Activated naive CD4-positive, alpha-beta T cell treated with anti-CD3 and anti-CD28 coated beads, Interleukin-2, amount 10 ng/mL, durations not matched to agents 7 days and 5 days (primary cell): ENCODE measurements at regions not wholly inside any gene's neighbourhood (a gene's known extent, or its start where the extent isn't known, plus 50 kb on each side); places are given as distances from the start of the nearest gene placed in this dataset.
"Not testable (repeated sequence)": the region's sequence is repeated elsewhere in the genome, so short reads cannot be mapped to it uniquely, and the experiment has no call there.

ENCODE experiments used
- CTCF ChIA-PET: fragments of 350-600 bp; sonication (Branson Sonifier 250); formaldehyde crosslinking; loops from one replicate; lab custom pipeline; 2021; ENCODE audit warnings: antibody characterized with exemption; lab: Charles Lee
- DNase-seq: peaks from one replicate; pipeline ENCODE4 v3.0.0-alpha.2; 2020
- H3K27ac Mint-ChIP-seq: one replicate; pipeline ENCODE4 v1.8.0; 2021; ENCODE audit warnings: mild to moderate bottlenecking, moderate library complexity, mixed read lengths
- H3K27me3 Mint-ChIP-seq: one replicate; pipeline ENCODE4 v1.8.0; 2021; ENCODE audit warnings: mild to moderate bottlenecking, mixed read lengths
- H3K36me3 Mint-ChIP-seq: one replicate; pipeline ENCODE4 v1.8.0; 2021; ENCODE audit warnings: mixed read lengths
- H3K4me1 Mint-ChIP-seq: one replicate; pipeline ENCODE4 v1.8.0; 2021; ENCODE audit warnings: mixed read lengths
- H3K4me3 Mint-ChIP-seq: one replicate; pipeline ENCODE4 v1.8.0; 2021; ENCODE audit warnings: mild to moderate bottlenecking, moderate library complexity, mixed read lengths
- H3K9me3 Mint-ChIP-seq: one replicate; pipeline ENCODE4 v1.8.0; 2021; ENCODE audit warnings: mixed read lengths

- DNase-seq: no peak
- Mint-ChIP-seq H3K27ac (no peak overlapping the region), H3K4me1 (peaks cover 6% of the 10 kb centered on the region), H3K36me3 (peaks cover 8% of the 10 kb centered on the region), H3K4me3 (no peak overlapping the region), H3K27me3 (peaks cover 4% of the 10 kb centered on the region), H3K9me3 (peaks cover 23% of the 10 kb centered on the region)
- CTCF ChIA-PET: no interaction called here
These were observed 428.7 kb upstream of the ACVR2A start for GRCh38 chr2:147416099-147416498.

- H3K4me1 Mint-ChIP-seq, DNase-seq, H3K27ac Mint-ChIP-seq, H3K4me3 Mint-ChIP-seq, H3K27me3 Mint-ChIP-seq, H3K36me3 Mint-ChIP-seq: not testable (repeated sequence)
- CTCF ChIA-PET: interaction anchor here (0.8 kb wide), 1 partner anchor 126 kb away, joined by 3 read pairs; no protein-coding TSS in a partner anchor
- peaks cover 33% of the 10 kb centered on the region for H3K9me3 Mint-ChIP-seq
These were observed 430.2 kb upstream of the ACVR2A start for GRCh38 chr2:147414656-147415055.

- no peak for DNase-seq
- H3K9me3 Mint-ChIP-seq: peaks cover 26% of the 10 kb centered on the region
- peaks cover 3% of the 10 kb centered on the region for H3K36me3 Mint-ChIP-seq
- peaks cover 4% of the 10 kb centered on the region for H3K27me3 Mint-ChIP-seq
- H3K27ac Mint-ChIP-seq: no peak overlapping the region
- CTCF ChIA-PET: no interaction called here
- peaks cover 11% of the 10 kb centered on the region for H3K4me1 Mint-ChIP-seq
- H3K4me3 Mint-ChIP-seq: no peak overlapping the region
These were observed 436.5 kb upstream of the ACVR2A start for GRCh38 chr2:147408357-147408756.

- Mint-ChIP-seq H3K9me3 (peaks cover 9% of the 10 kb centered on the region), H3K4me3 (no peak overlapping the region), H3K27me3 (peaks cover 4% of the 10 kb centered on the region), H3K36me3 (no peaks in the 10 kb centered on the region), H3K4me1 (peaks cover 11% of the 10 kb centered on the region), H3K27ac (no peak overlapping the region)
- DNase-seq: no peak
- CTCF ChIA-PET: no interaction called here
These were observed 439.2 kb upstream of the ACVR2A start for GRCh38 chr2:147405651-147406050.

GRCh38 chr2:147398996-147399395, 445.8 kb upstream of the ACVR2A start:
- CTCF ChIA-PET: no interaction called here
- peaks cover 5% of the 10 kb centered on the region for H3K27me3 Mint-ChIP-seq
- H3K27ac Mint-ChIP-seq: no peak overlapping the region
- peaks cover 2% of the 10 kb centered on the region for H3K36me3 Mint-ChIP-seq
- peaks cover 2% of the 10 kb centered on the region for H3K9me3 Mint-ChIP-seq
- H3K4me1 Mint-ChIP-seq: no peaks in the 10 kb centered on the region
- no peak for DNase-seq
- H3K4me3 Mint-ChIP-seq: no peak overlapping the region

GRCh38 chr2:147398301-147398700, 446.5 kb upstream of the ACVR2A start:
- Mint-ChIP-seq H3K36me3 (peaks cover 3% of the 10 kb centered on the region), H3K27me3 (peaks cover 5% of the 10 kb centered on the region), H3K4me1 (no peaks in the 10 kb centered on the region), H3K27ac (no peak overlapping the region), H3K9me3 (no peaks in the 10 kb centered on the region), H3K4me3 (no peak overlapping the region)
- no peak for DNase-seq
- CTCF ChIA-PET: no interaction called here

GRCh38 chr2:147396890-147397289, 447.9 kb upstream of the ACVR2A start:
- peaks cover 3% of the 10 kb centered on the region for H3K36me3 Mint-ChIP-seq
- no peak overlapping the region for H3K27ac Mint-ChIP-seq
- CTCF ChIA-PET: no interaction called here
- H3K4me3 Mint-ChIP-seq: no peak overlapping the region
- H3K27me3 Mint-ChIP-seq: peaks cover 5% of the 10 kb centered on the region
- H3K4me1 Mint-ChIP-seq: no peaks in the 10 kb centered on the region
- DNase-seq: no peak
- no peaks in the 10 kb centered on the region for H3K9me3 Mint-ChIP-seq

GRCh38 chr2:147394179-147394790, 450.5 kb upstream of the ACVR2A start:
- DNase-seq: no peak
- H3K27me3 Mint-ChIP-seq: peaks cover 12% of the 10 kb centered on the region
- CTCF ChIA-PET: no interaction called here
- H3K36me3 Mint-ChIP-seq: peaks cover 3% of the 10 kb centered on the region
- H3K9me3 Mint-ChIP-seq: no peaks in the 10 kb centered on the region
- H3K27ac Mint-ChIP-seq: no peak overlapping the region
- H3K4me3 Mint-ChIP-seq: no peak overlapping the region
- no peaks in the 10 kb centered on the region for H3K4me1 Mint-ChIP-seq

GRCh38 chr2:147392180-147392579, 452.6 kb upstream of the ACVR2A start:
- no peaks in the 10 kb centered on the region for H3K4me1 Mint-ChIP-seq
- CTCF ChIA-PET: no interaction called here

GRCh38 chr2:147390475-147390874, 454.4 kb upstream of the ACVR2A start:
- Mint-ChIP-seq H3K27ac (no peak overlapping the region), H3K9me3 (no peaks in the 10 kb centered on the region), H3K4me1 (no peaks in the 10 kb centered on the region), H3K4me3 (no peak overlapping the region), H3K27me3 (peaks cover 17% of the 10 kb centered on the region), H3K36me3 (peaks cover 2% of the 10 kb centered on the region)
- DNase-seq: no peak
- CTCF ChIA-PET: no interaction called here

More at GRCh38 chr2:147392180-147392579, 452.6 kb upstream of the ACVR2A start:
- Mint-ChIP-seq H3K36me3 (peaks cover 3% of the 10 kb centered on the region), H3K9me3 (no peaks in the 10 kb centered on the region), H3K27ac (no peak overlapping the region), H3K27me3 (peaks cover 18% of the 10 kb centered on the region), H3K4me3 (no peak overlapping the region)
- no peak for DNase-seq

- Mint-ChIP-seq H3K27ac (no peak overlapping the region), H3K4me1 (no peaks in the 10 kb centered on the region), H3K36me3 (peaks cover 2% of the 10 kb centered on the region), H3K4me3 (no peak overlapping the region), H3K27me3 (peaks cover 17% of the 10 kb centered on the region), H3K9me3 (no peaks in the 10 kb centered on the region)
- DNase-seq: no peak
- CTCF ChIA-PET: no interaction called here
These were observed 455.6 kb upstream of the ACVR2A start for GRCh38 chr2:147389218-147389617.

GRCh38 chr2:147388217-147388616, 456.6 kb upstream of the ACVR2A start:
- DNase-seq: no peak
- Mint-ChIP-seq H3K27ac (no peak overlapping the region), H3K4me1 (no peaks in the 10 kb centered on the region), H3K27me3 (peaks cover 17% of the 10 kb centered on the region), H3K4me3 (no peak overlapping the region), H3K36me3 (no peaks in the 10 kb centered on the region), H3K9me3 (no peaks in the 10 kb centered on the region)
- CTCF ChIA-PET: no interaction called here

GRCh38 chr2:147386284-147386683, 458.5 kb upstream of the ACVR2A start:
- no peak for DNase-seq
- no peak overlapping the region for H3K27ac Mint-ChIP-seq
- no peaks in the 10 kb centered on the region for H3K9me3 Mint-ChIP-seq
- H3K4me3 Mint-ChIP-seq: no peak overlapping the region
- H3K4me1 Mint-ChIP-seq: no peaks in the 10 kb centered on the region
- H3K27me3 Mint-ChIP-seq: peaks cover 17% of the 10 kb centered on the region
- no peaks in the 10 kb centered on the region for H3K36me3 Mint-ChIP-seq
- CTCF ChIA-PET: interaction anchor here (1.2 to 1.7 kb wide), 2 partner anchors 23 to 88 kb away, joined by 4 read pairs; no protein-coding TSS in a partner anchor

- Mint-ChIP-seq H3K27ac (no peak overlapping the region), H3K4me3 (no peak overlapping the region), H3K36me3 (no peaks in the 10 kb centered on the region), H3K27me3 (peaks cover 17% of the 10 kb centered on the region), H3K4me1 (no peaks in the 10 kb centered on the region), H3K9me3 (no peaks in the 10 kb centered on the region)
- no peak for DNase-seq
- CTCF ChIA-PET: interaction anchor here (1.2 to 1.7 kb wide), 2 partner anchors 22 to 87 kb away, joined by 4 read pairs; no protein-coding TSS in a partner anchor
These were observed 459.2 kb upstream of the ACVR2A start for GRCh38 chr2:147385600-147385999.

- Mint-ChIP-seq H3K9me3 (no peaks in the 10 kb centered on the region), H3K4me1 (no peaks in the 10 kb centered on the region), H3K27ac (no peak overlapping the region), H3K27me3 (peaks cover 13% of the 10 kb centered on the region), H3K36me3 (no peaks in the 10 kb centered on the region), H3K4me3 (no peak overlapping the region)
- no peak for DNase-seq
- CTCF ChIA-PET: interaction anchor here (1.7 kb wide), 1 partner anchor 21 kb away, joined by 4 read pairs; no protein-coding TSS in a partner anchor
These were observed 460.2 kb upstream of the ACVR2A start for GRCh38 chr2:147384659-147385058.
